ENCODE measurements at regions not wholly inside any gene's neighbourhood (a gene's known extent, or its start where the extent isn't known, plus 50 kb on each side); places are given as distances from the start of the nearest gene placed in this dataset.
"Not testable (repeated sequence)": the region's sequence is repeated elsewhere in the genome, so short reads cannot be mapped to it uniquely, and the experiment has no call there.

- FAIRE-seq = not testable (repeated sequence)
These were observed 146.2 kb downstream of the TMEM121 start for GRCh38 chr14:105672450-105673200.

GRCh38 chr14:105675433-105675832 is 149.1 kb downstream of the TMEM121 start:
- FAIRE-seq; DNase-seq (ENCODE audit: insufficient read length): not testable (repeated sequence)

More at GRCh38 chr14:105672450-105673200, 146.2 kb downstream of the TMEM121 start:
- DNase-seq (ENCODE audit: insufficient read length) = not testable (repeated sequence)

- not testable (repeated sequence) for DNase-seq (ENCODE audit: insufficient read length); FAIRE-seq
These were observed 149.7 kb downstream of the TMEM121 start for GRCh38 chr14:105675905-105676670.

- not testable (repeated sequence) for DNase-seq (ENCODE audit: insufficient read length); FAIRE-seq
These were observed 151.7 kb downstream of the TMEM121 start for GRCh38 chr14:105678057-105678456.

GRCh38 chr14:105678996-105679958 is 152.9 kb downstream of the TMEM121 start:
- FAIRE-seq = peak; percentile 5
- not testable (repeated sequence) for DNase-seq (ENCODE audit: insufficient read length)

GRCh38 chr14:105679959-105680735 is 153.8 kb downstream of the TMEM121 start:
- FAIRE-seq; DNase-seq (ENCODE audit: insufficient read length): not testable (repeated sequence)

GRCh38 chr14:105680736-105681098 is 154.3 kb downstream of the TMEM121 start:
- peak; percentile 91 for FAIRE-seq
- not testable (repeated sequence) for DNase-seq (ENCODE audit: insufficient read length)

GRCh38 chr14:105681606-105682185 is 155.3 kb downstream of the TMEM121 start:
- peak; percentile 60 for FAIRE-seq
- not testable (repeated sequence) for DNase-seq (ENCODE audit: insufficient read length)

GRCh38 chr14:105682442-105682841 is 156.1 kb downstream of the TMEM121 start:
- not testable (repeated sequence) for FAIRE-seq; DNase-seq (ENCODE audit: insufficient read length)

GRCh38 chr14:105682956-105683570 is 156.7 kb downstream of the TMEM121 start:
- FAIRE-seq (no peak), DNase-seq (ENCODE audit: insufficient read length) (no peak)
- TF ChIP-seq POLR2A (IDR thresholded peaks at IDR 0.05; ENCODE audit: low read depth, low read length) (no peak), POLR2AphosphoS5 (IDR thresholded peaks at IDR 0.05; ENCODE audit: low read depth, low read length) (no peak), TAF1 (IDR thresholded peaks at IDR 0.05; ENCODE audit: borderline replicate concordance, low read depth, low read length) (no peak)

- not testable (repeated sequence) for DNase-seq (ENCODE audit: insufficient read length); FAIRE-seq
These were observed 157.7 kb downstream of the TMEM121 start for GRCh38 chr14:105684056-105684455.

- FAIRE-seq = peak; percentile 62
- not testable (repeated sequence) for DNase-seq (ENCODE audit: insufficient read length)
These were observed 158.2 kb downstream of the TMEM121 start for GRCh38 chr14:105684597-105684996.
